ENCODE measurements at regions not wholly inside any gene's neighbourhood (a gene's known extent, or its start where the extent isn't known, plus 50 kb on each side); places are given as distances from the start of the nearest gene placed in this dataset.

DNA sequence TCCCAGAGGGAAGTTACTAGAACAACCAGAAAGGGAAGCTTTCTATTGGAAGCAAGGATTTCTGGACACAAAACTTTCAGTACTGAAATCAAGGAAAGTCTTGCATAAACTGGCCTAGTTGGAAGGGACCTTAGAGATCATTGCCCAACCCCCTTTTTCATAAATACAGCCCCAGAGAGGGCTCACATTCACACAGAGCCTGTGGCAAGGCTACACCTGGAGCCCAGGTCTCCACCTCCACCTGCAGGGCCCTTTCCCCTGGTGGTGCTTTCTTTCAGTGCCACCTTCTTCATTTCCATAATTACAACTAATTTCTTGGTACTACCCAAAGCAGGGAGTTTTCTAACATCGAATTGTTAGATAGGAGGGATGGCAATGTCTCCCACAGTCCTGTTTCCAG, 85.7 kb downstream of the ADRB2 start:
- intact Hi-C loops (cut with DNase I) = no loop called here
- no peak for DNase-seq

DNA sequence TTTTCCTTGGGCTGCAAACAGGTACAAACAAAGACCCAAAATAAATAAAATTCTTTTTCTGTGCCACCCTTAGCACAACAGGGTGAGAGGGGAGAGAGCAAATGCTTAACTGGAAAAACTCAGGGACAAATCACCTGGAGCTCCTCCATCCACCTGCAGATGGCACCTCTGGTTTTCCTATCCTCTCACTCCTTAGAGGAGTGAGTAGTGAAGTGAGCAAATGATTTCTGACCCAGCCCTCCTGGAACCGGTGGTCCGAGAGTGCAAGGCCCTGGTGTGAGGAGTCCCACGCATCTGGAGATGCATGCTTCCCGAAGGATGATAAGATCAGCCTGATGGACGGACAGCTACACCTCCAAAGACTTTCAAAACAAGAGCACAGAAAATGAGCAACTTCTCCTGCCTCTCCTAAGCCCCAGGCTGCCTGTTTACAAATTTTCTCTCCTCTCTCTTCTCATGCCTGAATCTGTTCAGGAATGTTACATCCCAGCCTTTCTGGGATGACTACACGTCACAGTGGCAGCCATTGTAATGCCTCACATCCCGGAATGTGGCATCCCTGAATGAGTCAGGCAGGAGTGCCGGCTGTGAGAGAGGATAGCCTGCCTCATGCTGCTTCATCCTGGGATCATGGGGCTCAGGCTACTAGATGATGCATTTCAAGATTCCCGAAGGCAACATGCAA, 86.4 kb downstream of the ADRB2 start:
- intact Hi-C loops (cut with DNase I) = no loop called here
- DNase-seq = peak in 2 of 42 donors; percentile 6 to 13

GRCh38 chr5:148913493-148913892, 87.1 kb downstream of the ADRB2 start:
- intact Hi-C loops (cut with DNase I) = no loop called here
- no peak for DNase-seq

- no peak for DNase-seq
These were observed 87.6 kb downstream of the ADRB2 start for GRCh38 chr5:148913985-148914431.

DNA sequence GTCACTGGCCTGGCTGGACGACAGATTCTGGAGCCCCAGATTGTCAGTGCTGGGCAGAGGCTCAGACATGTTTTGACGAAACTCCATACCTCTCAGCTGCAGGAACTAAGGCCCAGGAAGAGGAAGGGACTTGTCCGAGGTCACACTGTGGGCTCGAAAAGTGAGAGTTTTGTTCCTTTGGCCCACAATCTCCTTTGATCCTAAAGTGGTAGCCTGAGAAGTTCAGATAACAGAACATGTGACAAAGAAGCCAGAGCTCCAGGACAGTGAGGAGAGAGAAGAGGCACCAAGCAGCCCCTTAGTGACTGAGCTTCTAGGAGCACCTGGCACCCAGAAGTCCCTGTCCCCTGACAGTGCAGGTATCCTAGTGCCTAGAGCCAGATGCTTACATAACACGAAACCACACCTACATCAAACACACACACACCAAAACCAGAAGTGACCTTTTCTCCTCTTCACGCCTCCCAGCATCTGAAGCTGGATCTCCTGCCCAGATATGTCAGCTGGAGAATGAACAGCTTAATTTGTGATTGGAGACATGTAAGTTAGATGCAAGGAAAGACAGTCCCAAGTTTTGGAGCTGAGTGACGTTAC, 88.9 kb downstream of the ADRB2 start:
- intact Hi-C loops (cut with DNase I) = no loop called here
- DNase-seq = no peak

More at GRCh38 chr5:148913985-148914431, 87.6 kb downstream of the ADRB2 start:
- intact Hi-C loops (cut with DNase I) = no loop called here

DNA sequence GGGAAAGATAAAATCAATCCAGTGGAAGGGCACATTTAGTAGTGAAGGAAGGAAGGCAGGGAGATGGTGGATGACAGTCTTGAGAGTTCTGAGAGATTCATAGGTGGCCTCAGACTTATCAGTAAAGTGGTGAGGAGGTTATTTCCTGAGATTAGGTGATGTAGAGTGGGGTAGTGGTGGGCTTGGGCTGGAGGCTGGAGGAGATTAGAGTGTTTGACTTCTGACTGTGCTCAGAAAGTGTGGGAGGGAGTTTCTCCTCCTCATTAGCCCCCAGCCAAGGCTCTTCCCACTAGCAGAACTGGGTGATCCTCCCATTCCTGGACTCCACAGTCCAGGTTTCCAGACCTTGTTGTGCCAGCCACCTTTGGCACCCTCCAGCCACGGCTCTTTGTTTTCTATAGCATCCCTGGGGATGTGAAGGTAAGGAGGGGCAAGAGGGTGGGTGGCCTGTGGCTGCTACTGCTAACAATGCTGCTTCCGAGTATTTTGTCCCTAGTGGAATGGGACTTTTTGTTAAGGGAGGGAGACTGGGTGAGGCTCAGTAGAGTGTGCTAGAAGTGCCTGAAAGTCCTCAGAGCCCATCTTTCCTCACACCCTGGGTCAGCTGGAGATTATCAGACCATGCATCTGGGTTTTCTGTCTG, 94.4 kb downstream of the ADRB2 start:
- no peak for DNase-seq
- intact Hi-C loops (cut with DNase I) = no loop called here

GRCh38 chr5:148921350-148921749, 94.9 kb downstream of the ADRB2 start:
- intact Hi-C loops (cut with DNase I) = no loop called here
- no peak for DNase-seq

- no peak for DNase-seq
- intact Hi-C loops (cut with DNase I) = no loop called here
These were observed 96.2 kb downstream of the ADRB2 start for GRCh38 chr5:148922606-148923005.

DNA sequence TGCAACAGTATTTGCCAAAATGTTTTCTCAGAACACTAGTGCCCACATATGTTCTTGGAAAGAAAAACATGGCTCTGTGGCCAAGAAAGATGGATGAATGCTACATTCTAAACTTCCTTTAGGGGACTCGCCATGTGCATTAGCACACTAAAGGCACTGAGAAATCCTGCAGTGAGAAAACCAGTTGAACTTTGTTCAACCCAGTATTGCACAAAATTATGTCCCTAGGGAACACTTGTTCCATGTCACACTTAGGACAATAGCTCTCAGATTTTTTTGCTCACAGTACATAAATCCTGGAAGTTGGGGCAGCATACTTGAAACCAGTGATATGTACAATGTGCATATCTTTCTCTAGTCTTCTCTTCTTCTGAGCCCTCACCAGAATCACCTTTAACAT, 96.6 kb downstream of the ADRB2 start:
- no peak for DNase-seq
- intact Hi-C loops (cut with DNase I) = no loop called here

DNA sequence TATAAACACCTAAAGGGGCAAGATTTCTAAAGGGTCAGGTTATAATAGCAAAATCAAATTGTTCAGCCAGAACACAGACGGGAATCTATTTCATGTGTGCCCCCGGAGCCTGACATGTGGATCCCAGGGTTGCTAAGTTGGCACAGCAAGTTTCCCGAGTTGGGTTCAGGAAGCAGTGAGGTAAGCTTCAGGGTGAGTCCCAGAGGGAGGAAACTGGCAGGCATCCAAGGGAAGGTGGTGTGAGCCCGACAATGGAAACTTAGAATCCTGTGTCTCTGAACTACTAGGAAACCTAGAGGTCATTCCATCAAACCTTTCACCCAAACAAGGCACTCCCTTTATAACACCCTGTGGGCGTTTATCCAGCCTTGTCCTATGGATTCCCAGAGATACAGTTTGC, 98.4 kb downstream of the ADRB2 start:
- DNase-seq = no peak
- intact Hi-C loops (cut with DNase I) = no loop called here

DNA sequence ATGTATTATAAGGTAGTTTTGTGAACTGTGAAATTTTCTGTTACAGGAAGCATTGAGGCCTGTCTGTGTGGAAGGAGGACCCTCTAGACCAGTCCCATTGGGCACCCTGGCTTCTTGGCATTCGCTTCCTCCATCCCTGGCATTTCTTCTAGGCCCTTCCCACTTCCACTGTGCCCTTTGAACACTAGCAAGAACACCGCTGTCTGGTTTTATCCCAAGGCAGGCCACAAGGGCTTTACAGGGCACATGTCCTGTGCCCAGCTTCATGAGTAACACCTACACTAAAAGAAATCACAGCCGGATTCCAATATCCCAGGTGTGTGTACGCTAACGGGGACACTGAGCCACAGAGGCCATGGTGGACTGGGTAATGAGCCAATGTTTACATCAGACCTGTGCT, 99.8 kb downstream of the ADRB2 start:
- intact Hi-C loops (cut with DNase I) = no loop called here
- no peak for DNase-seq

DNA sequence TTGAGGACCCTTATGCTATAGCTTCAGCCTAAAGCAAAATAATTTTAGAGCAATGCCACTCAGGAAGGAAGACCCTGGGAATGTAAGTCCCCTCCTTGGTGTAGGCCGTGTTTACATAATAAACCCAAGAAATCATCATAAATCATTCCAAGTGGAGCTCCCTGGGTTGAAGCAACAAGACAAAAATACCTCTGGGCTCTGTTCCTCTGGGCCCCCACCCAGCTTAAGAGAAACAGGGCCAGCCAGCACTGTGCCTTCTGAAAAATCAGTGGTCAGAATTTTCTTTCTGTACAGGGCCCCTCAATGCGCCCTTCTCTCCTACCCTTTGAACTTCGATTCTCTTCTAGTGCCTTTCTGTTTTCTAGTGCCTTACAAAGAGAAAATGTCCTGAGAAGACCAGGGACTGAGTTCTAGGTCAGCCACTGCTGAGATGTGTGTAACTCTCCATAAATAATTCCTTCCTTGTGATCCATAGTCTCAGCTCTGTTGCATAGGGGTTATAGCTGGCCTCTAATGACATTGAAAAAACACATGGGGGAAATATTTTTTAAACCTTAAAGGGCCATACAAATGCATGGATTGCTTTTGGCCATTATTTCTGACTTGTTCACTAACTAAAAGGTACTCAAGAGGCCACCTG, 101.0 kb downstream of the ADRB2 start:
- intact Hi-C loops (cut with DNase I) = no loop called here
- no peak for DNase-seq

DNA sequence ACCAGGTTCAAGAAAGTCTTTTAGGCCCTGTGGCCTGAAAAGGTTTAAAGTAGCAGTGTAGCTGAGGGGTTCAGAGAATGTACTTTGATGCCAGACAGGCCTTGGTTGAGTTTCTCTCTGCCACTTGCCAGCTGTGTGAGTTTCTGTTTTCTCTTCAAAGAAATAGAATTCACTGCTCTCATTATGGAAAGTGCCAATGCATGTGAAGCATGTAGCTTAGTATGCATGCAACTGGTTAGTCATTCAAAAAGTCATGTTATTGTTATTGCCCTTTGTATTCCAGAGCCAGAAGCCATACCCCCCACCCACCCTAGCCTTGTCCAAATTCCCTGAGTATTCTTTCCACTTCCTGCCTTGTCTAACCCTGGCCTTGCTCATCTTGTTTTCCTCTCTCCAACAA, 101.7 kb downstream of the ADRB2 start:
- no peak for DNase-seq
- intact Hi-C loops (cut with DNase I) = no loop called here

DNA sequence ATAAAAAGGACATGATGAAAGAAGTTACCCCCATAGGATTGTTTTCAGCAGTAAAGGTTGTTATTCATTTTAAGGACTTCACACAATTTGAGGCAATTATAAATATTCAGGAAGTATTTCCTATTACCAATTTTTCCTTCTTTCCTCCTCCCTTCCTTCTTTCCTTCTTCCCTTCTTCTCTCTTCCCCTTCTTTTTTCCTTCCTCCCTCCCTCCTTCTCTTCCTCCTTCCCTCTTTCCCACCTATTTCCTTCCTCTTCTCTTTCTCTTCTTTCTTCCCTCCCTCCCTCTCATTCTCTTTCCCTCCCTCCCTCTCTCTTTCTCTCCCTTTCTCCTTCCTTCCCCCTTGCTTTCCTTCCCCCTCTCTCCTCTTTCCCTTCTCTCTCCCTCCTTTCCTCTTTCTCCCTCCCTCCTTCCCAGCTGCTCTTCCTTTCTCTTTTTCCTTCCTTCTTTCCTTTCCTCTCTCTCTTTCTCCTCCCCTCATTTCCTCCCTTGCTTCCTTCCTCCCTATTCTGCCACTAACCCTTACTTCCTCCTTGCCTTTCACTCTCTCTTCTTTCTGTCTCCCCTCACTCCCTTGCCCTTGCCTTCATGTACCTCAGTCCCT, 105.1 kb downstream of the ADRB2 start:
- intact Hi-C loops (cut with DNase I) = no loop called here
- no peak for DNase-seq

- intact Hi-C loops (cut with DNase I) = no loop called here
- DNase-seq = no peak
These were observed 106.0 kb downstream of the ADRB2 start for GRCh38 chr5:148932355-148932935.

GRCh38 chr5:148933903-148934432, 107.6 kb downstream of the ADRB2 start:
- intact Hi-C loops (cut with DNase I) = no loop called here
- DNase-seq = no peak

- intact Hi-C loops (cut with DNase I) = no loop called here
- no peak for DNase-seq
These were observed 108.5 kb downstream of the ADRB2 start for GRCh38 chr5:148934895-148935400.

DNA sequence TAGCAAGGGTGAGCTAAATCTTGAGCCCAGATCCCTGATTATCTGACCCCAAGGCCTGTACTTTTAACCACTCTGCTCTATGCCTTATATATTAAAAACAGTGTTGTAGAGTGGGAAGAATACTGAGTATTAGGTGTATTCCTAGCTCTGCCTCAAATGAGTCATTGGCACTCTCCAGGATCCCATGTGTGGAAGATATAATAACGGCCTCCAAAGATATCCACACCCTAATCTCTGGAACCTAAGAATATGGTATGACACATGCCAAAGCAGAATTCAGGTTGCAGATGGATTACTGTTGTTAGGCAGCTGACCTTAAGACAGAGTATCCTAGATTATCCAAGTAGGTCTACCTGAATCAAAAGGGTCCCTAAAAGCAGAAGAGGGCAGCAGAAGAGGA, 110.8 kb downstream of the ADRB2 start:
- DNase-seq = no peak
- intact Hi-C loops (cut with DNase I) = no loop called here
